ENCODE measurements at regions not wholly inside any gene's neighbourhood (a gene's known extent, or its start where the extent isn't known, plus 50 kb on each side); places are given as distances from the start of the nearest gene placed in this dataset.

DNA sequence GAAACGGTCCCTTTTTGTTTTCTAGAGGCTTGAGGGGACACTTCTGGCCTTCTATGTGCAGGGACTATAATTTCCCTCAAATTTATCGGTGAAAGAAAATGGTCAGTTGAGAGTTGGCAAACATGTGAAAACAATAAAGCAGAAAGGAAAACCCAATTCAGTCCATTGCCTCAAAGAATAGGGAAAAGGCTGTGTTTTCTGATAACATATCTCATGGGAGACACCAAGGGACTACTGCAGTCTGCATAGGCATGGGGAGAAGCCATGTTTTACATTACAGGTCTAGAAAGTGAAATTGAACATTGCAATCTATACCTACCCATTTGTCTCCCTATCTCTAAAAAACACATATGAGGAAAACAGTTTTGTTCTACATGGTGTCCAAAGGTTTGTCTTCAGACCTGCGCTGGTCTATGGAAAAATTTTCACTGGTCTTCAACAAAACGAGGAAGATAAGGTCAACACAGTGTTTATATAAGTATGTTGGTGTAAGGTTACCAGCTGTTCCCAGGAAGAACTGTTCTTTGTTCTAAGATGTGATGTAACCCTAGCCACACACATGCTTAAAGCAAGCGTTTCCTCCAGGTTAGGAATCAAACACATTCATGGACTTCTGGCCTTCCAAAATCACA lies 179.7 kb downstream of the MREG start (continued):
- TF ChIP-seq, protein P1, sequence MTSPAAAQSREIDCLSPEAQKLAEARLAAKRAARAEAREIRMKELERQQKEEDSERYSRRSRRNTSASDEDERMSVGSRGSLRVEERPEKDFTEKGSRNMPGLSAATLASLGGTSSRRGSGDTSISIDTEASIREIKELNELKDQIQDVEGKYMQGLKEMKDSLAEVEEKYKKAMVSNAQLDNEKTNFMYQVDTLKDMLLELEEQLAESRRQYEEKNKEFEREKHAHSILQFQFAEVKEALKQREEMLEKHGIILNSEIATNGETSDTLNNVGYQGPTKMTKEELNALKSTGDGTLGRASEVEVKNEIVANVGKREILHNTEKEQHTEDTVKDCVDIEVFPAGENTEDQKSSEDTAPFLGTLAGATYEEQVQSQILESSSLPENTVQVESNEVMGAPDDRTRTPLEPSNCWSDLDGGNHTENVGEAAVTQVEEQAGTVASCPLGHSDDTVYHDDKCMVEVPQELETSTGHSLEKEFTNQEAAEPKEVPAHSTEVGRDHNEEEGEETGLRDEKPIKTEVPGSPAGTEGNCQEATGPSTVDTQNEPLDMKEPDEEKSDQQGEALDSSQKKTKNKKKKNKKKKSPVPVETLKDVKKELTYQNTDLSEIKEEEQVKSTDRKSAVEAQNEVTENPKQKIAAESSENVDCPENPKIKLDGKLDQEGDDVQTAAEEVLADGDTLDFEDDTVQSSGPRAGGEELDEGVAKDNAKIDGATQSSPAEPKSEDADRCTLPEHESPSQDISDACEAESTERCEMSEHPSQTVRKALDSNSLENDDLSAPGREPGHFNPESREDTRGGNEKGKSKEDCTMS (CRISPR knock-in tag; conservative IDR thresholded peaks at IDR 0.05), result no peak
- TF ChIP-seq HIVEP1 (CRISPR knock-in tag; IDR thresholded peaks at IDR 0.05), result no peak
- no peak for TF ChIP-seq ZFP82 (CRISPR knock-in tag; IDR thresholded peaks at IDR 0.05; ENCODE audit: borderline replicate concordance)
- peak; percentile 67; the same call in 1 of the 2 replicates for TF ChIP-seq GFI1 (CRISPR knock-in tag; IDR thresholded peaks at IDR 0.05; ENCODE audit: borderline replicate concordance)
- TF ChIP-seq, protein P2, sequence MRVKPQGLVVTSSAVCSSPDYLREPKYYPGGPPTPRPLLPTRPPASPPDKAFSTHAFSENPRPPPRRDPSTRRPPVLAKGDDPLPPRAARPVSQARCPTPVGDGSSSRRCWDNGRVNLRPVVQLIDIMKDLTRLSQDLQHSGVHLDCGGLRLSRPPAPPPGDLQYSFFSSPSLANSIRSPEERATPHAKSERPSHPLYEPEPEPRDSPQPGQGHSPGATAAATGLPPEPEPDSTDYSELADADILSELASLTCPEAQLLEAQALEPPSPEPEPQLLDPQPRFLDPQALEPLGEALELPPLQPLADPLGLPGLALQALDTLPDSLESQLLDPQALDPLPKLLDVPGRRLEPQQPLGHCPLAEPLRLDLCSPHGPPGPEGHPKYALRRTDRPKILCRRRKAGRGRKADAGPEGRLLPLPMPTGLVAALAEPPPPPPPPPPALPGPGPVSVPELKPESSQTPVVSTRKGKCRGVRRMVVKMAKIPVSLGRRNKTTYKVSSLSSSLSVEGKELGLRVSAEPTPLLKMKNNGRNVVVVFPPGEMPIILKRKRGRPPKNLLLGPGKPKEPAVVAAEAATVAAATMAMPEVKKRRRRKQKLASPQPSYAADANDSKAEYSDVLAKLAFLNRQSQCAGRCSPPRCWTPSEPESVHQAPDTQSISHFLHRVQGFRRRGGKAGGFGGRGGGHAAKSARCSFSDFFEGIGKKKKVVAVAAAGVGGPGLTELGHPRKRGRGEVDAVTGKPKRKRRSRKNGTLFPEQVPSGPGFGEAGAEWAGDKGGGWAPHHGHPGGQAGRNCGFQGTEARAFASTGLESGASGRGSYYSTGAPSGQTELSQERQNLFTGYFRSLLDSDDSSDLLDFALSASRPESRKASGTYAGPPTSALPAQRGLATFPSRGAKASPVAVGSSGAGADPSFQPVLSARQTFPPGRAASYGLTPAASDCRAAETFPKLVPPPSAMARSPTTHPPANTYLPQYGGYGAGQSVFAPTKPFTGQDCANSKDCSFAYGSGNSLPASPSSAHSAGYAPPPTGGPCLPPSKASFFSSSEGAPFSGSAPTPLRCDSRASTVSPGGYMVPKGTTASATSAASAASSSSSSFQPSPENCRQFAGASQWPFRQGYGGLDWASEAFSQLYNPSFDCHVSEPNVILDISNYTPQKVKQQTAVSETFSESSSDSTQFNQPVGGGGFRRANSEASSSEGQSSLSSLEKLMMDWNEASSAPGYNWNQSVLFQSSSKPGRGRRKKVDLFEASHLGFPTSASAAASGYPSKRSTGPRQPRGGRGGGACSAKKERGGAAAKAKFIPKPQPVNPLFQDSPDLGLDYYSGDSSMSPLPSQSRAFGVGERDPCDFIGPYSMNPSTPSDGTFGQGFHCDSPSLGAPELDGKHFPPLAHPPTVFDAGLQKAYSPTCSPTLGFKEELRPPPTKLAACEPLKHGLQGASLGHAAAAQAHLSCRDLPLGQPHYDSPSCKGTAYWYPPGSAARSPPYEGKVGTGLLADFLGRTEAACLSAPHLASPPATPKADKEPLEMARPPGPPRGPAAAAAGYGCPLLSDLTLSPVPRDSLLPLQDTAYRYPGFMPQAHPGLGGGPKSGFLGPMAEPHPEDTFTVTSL (CRISPR knock-in tag; IDR thresholded peaks at IDR 0.05; ENCODE audit: borderline replicate concordance), result peak; percentile 98
- no peak for TF ChIP-seq ZNF232 (CRISPR knock-in tag; IDR thresholded peaks at IDR 0.05; ENCODE audit: borderline replicate concordance)
- 0 out of 2 replicates have a peak, but pooled peaks have one; percentile 64 for TF ChIP-seq SMARCC2 (IDR thresholded peaks at IDR 0.05)
- TF ChIP-seq ZSCAN31 (CRISPR knock-in tag; IDR thresholded peaks at IDR 0.05; ENCODE audit: low read depth), result no peak
- no peak for TF ChIP-seq AKAP8 (CRISPR knock-in tag; IDR thresholded peaks at IDR 0.05)
- no peak for TF ChIP-seq RBM22 (optimal IDR thresholded peaks at IDR 0.05; ENCODE audit: low read length)
- TF ChIP-seq YEATS4 (CRISPR knock-in tag; IDR thresholded peaks at IDR 0.05; ENCODE audit: borderline replicate concordance), result peak; percentile 51; the same call in 1 of the 2 replicates
- TF ChIP-seq MED8 (CRISPR knock-in tag; IDR thresholded peaks at IDR 0.05; ENCODE audit: insufficient replicate concordance), result peak; percentile 91
- TF ChIP-seq, protein P3, sequence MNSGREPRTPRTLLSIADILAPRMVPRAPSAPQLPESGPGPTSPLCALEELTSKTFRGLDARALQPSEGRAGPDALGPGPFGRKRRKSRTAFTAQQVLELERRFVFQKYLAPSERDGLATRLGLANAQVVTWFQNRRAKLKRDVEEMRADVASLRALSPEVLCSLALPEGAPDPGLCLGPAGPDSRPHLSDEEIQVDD (CRISPR knock-in tag; IDR thresholded peaks at IDR 0.05; ENCODE audit: borderline replicate concordance), result no peak
- TF ChIP-seq ZNF75D (CRISPR knock-in tag; IDR thresholded peaks at IDR 0.05; ENCODE audit: borderline replicate concordance), result no peak
- no peak for TF ChIP-seq MAFG (CRISPR knock-in tag; IDR thresholded peaks at IDR 0.05)
- TF ChIP-seq, protein P4, sequence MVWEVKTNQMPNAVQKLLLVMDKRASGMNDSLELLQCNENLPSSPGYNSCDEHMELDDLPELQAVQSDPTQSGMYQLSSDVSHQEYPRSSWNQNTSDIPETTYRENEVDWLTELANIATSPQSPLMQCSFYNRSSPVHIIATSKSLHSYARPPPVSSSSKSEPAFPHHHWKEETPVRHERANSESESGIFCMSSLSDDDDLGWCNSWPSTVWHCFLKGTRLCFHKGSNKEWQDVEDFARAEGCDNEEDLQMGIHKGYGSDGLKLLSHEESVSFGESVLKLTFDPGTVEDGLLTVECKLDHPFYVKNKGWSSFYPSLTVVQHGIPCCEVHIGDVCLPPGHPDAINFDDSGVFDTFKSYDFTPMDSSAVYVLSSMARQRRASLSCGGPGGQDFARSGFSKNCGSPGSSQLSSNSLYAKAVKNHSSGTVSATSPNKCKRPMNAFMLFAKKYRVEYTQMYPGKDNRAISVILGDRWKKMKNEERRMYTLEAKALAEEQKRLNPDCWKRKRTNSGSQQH (CRISPR knock-in tag; IDR thresholded peaks at IDR 0.05; ENCODE audit: low read depth), result no peak

Data from HepG2 (cell line).